D721Med (cell line): ENCODE measurements at regions not wholly inside any gene's neighbourhood (a gene's known extent, or its start where the extent isn't known, plus 50 kb on each side); places are given as distances from the start of the nearest gene placed in this dataset.

Experiments used
- DNase-seq: peaks from one replicate; pipeline ENCODE4 v3.0.0; 2011; ENCODE audit warnings: low spot score; ENCODE audit not compliant: insufficient read length
- FAIRE-seq: peaks from 2 replicates; lab custom pipeline; 2011; peaks lifted over from hg19 to GRCh38; lab: Jason Lieb, UNC
- TF ChIP-seq, protein P1 (sequence below): IDR thresholded peaks from 2 replicates; pipeline ENCODE4 v1.5.1; 2012; ENCODE audit warnings: mild to moderate bottlenecking, control low read depth; ENCODE audit not compliant: insufficient read depth; ENCODE audit errors: missing control alignments

DNA sequence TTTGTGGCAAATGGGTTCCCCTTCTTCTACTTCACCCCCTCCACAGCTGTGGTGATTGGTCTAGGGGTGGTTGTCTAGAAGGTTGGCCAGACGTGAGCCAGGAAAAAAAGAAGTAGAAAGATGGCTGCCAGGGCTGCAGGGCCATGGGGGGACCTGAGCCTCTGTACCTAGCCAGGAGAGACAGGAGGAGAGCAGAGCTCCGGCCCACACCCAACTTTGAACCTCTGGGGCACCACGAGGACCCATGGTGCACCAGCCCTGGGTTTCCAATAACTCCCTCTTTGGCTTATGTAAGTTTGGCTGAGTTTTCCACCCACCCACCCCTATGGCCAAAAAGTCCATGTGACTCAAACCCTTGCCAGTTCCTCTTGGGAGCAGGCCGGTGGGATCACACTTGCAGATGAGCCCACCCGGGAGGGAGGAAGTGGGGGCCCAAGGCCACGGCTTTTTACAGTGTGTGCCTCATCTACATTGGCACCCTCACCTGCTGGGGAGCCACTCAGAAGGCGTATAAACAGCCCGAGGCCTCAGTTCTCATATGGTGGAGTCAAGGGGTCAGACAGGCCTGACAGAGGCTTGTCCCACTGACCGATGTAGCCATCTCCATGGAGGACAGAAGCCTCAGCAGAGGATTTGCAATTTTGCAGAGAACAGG, 293.1 kb upstream of the HDAC4 start:
- DNase-seq (no peak), FAIRE-seq (no peak)
- TF ChIP-seq, protein P1, sequence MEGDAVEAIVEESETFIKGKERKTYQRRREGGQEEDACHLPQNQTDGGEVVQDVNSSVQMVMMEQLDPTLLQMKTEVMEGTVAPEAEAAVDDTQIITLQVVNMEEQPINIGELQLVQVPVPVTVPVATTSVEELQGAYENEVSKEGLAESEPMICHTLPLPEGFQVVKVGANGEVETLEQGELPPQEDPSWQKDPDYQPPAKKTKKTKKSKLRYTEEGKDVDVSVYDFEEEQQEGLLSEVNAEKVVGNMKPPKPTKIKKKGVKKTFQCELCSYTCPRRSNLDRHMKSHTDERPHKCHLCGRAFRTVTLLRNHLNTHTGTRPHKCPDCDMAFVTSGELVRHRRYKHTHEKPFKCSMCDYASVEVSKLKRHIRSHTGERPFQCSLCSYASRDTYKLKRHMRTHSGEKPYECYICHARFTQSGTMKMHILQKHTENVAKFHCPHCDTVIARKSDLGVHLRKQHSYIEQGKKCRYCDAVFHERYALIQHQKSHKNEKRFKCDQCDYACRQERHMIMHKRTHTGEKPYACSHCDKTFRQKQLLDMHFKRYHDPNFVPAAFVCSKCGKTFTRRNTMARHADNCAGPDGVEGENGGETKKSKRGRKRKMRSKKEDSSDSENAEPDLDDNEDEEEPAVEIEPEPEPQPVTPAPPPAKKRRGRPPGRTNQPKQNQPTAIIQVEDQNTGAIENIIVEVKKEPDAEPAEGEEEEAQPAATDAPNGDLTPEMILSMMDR, result no peak

DNA sequence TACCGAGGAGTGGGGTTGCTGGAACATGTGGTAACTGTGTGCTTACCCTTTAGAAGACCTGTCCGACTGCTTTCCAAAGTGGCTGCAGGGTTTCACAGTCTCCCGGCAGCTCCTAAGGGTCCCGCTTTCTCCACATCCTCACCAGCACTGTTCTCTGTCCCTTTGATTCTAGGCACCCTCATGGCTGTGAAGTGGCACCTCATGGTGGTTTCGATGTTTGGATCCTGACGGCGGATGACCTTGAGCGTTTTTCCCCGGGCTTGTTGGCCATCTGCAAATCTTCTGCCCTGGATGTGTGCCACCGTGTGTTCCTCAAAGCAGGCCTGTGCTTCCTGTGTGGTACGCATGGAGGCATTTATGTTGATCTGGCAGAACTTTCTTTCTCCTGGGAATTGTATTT, 292.5 kb upstream of the HDAC4 start:
- DNase-seq, result no peak
- FAIRE-seq, result no peak
- TF ChIP-seq, protein P1, result no peak

DNA sequence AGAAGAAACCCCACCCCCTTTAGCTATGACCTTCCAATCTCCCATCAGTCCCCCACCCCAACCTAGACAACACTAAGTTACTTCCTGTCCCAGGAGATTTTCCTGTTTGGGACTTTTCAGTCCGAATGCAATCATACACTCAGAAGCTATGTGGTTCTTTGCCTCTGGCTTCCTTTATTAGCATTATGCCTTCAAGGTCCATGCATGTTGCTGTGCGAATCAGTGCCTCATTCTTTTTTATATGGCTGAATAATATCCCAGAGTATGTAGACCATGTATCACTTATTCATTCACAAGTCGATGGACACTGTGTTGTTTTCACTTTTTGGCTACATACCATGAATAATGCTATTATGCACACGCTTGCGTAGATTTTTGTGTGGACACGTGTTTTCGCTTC, 292.1 kb upstream of the HDAC4 start:
- no peak for DNase-seq
- no peak for FAIRE-seq
- TF ChIP-seq, protein P1, result no peak

DNA sequence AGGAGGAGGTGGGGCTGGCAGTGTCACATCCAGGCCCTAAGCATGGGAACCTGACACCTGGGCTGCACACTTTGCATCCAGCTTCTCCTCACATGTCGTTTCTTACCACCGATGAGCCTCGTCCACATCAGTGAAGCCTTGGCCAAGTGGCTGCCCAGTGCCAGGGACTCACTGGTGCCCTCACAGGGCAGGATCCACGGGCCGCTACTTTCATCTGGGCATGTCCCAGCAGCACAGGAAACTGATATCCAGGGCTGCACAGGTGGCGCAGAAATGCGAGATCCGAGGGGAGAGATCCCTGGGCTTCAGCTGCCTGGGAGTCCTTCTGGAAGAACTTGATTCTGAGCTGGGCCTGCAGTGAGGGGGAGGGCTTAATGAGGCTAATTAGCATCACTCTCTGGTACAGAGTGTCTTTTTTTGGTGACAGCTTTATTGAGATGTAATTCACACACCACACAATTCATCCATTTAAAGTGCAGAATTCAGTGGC, 291.6 kb upstream of the HDAC4 start:
- no peak for DNase-seq
- TF ChIP-seq, protein P1, result no peak
- FAIRE-seq, result no peak

DNA sequence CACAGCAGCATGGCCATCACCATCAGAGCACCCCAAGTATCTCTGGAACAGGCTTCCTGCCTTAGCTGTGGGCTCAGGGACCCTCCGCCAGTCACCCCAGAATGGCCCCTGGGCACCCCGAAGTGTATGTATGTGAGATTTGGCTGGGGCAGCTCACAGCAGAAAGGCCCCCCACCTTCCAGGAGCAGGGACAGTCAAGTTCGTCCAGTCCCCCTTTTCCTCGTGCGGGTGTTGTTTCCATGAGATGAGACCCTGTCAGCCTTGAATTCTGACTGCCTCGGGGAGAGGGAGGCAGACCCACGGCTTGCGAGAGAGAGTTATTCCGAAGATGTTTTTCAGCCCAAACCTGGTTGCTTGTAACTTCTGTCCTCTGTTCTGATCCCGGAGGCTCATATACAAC, 290.9 kb upstream of the HDAC4 start:
- TF ChIP-seq, protein P1, result no peak
- FAIRE-seq, result no peak
- no peak for DNase-seq

DNA sequence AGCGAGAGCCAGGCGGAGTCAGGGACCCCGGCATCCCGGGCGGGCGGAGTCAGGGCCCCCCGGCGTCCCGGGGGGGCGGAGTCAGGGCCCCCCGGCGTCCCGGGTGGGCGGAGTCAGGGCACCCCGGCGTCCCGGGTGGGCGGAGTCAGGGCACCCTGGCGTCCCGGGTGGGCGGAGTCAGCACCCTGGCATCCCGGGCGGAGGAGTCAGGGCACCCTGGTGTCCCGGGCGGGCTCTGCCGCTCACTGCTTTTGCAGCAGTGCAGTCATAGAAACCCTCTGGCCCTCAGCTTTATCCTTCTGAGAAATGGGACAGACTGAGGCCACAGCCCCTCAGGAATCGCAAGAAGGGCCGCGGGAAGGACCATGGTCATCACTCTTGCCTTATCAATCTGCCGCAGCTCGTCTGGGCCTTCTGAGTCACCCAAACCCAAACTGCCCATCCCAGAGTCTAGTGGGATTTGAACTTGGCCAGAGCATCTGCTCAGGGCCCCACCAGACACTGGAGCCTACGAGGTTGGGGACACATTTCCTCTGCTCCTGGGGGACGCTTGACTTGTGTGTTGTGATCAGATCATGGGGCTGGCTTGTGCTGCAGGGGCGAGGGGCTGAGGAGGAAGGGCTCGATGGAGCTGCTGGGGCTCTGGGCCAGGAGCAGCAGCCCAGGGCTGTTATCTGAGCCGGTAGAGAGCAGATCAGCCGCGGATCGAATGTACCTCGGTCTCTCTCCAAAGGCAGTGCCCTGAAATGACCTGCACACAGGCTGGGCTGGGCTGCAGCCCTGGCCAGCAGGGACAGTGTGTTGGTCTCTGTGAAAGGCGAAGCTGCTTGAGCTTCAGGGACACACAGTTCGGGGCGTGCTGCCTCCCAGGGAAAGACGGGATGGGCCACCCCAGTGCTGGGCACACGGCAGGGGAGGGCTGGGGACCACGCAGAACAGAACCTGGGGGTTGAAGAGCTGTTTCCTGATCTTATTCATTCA, 290.1 kb upstream of the HDAC4 start:
- no peak for FAIRE-seq
- DNase-seq, result no peak
- TF ChIP-seq, protein P1, result no peak
